CD4-positive, alpha-beta T cell treated with Interleukin-1 beta for 1 hour (primary cell): ENCODE measurements at regions not wholly inside any gene's neighbourhood (a gene's known extent, or its start where the extent isn't known, plus 50 kb on each side); places are given as distances from the start of the nearest gene placed in this dataset.

Source experiments
- DNase-seq, 2 donors: peaks; one replicate each; pipeline ENCODE4 v3.0.0-alpha.2; 2020 to 2022

DNA sequence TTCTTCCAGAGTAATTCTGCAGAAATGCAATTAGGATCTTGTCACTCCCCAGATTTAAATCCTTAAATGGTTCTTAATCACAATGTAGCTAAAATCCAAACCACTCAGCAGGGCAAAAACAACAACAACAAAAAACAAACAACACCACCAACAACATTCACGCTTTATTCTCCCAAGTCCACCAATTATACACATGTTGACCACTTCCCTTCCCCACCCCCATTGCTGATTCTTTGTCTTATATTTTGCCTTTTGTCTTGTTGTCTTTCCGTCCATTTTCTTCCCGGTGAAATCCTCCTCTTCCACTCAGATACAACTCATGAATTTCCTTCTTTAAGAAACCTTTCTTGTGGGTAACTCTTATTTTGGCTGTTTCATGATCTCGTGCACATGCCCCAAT, 902.8 kb downstream of the EPHA4 start:
- DNase-seq = no peak

DNA sequence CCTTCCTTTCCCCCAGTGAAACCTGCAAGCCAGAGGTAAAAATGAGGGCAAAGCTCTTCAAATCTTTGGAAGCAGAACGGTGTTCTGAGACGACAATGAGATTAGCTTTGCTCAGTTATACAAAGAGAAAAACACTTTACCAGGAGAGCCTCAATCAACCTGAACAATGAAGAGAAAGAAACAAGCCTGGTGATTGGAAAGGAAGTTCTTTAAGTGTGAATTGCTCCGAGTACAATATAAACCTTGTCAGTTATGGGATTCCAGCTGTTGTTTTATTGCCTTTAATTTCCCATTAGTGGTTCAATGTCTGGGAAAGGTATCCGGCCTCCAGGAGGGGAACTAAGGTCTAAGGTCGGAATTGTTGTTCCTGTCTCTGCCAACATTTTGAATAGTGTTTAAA, 901.6 kb downstream of the EPHA4 start:
- DNase-seq = no peak

DNA sequence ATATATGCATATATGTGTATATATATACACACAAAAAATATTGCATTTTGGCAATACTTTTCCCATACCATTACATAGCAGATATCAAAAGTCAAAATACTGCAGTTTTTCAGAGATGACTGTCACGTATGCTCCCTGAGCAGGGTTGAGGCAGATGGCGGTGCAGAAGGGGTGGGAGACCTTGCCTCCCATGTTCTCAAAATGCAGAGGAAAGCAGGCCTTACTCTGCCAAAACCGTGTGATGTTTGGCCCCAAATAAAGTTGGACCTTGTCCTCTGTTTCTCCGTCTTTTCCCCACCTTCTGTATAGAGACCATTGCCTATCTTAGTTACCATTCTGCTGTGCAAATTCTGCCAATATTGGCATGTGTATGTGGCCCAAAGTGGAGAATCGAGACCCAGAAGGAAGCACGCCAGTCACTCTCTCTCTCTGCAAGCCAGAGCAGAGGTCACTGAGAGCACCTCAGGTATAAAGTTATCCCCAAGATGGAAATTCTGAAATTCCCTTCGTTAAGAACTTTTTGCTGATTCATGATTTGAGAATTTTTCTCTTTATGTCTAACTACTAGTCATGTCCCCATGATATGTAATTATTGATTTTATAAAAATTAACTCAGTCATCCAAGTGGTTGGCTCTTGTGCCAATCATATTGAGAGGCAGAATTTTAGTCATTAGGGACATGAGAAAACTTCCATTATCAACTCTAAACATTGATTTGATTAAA, 898.8 kb downstream of the EPHA4 start:
- DNase-seq = no peak

DNA sequence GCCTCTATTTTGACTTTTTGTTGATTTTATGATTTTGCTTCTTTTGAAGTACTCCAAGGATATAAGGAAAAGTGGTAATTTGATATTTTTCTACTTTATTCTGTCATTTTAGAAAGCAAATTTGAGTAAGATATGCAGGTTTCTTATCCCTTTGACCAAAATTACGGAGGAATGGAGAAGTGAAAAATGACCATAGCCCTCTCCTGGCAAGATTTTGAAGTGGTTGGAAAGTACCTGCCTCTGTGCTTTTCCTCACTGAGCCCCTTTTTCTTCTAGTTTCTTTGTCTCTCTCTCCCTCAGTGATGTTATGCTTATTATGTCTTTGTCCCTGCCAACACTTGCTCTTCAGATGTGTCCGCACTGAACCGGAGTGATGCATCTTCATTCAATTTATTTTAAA, 898.1 kb downstream of the EPHA4 start:
- DNase-seq = no peak

DNA sequence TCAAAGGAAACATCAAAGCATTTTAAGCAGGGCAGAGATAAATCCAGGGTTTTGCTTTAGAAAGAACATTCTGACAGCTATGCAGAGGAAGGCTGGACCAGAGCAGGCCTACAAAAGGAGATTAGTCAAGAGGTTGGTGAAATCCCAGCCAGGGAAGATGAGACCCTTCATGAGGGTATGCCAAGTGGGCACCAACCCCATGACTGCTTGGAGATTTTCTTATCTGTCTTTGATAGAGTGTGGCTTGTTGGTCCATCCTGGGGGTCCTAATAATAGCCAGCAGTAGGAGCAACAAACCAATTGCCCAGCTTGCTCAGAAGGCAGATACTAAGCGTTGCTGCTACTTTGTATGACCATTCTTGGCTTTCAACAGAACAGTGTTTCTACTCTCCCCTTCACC, 895.4 kb downstream of the EPHA4 start:
- no peak for DNase-seq

DNA sequence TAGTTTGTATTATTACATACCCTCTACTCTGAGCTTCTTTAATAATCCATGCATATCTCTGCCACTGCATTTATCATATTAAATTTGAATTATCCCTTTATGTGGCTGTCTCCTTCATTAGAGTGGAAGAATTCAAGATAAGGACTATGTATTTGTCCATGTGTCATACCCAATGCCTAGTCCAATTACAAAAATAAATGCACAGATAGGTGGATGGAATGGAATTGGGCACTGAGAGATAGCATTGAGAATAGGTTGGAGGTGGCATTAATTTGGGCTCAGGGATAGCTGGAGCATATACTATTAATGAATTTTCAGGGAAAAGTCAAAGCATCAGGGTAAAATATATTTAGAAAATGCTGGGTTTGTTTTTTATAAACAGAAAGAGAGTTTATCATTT, 893.2 kb downstream of the EPHA4 start:
- DNase-seq = no peak

DNA sequence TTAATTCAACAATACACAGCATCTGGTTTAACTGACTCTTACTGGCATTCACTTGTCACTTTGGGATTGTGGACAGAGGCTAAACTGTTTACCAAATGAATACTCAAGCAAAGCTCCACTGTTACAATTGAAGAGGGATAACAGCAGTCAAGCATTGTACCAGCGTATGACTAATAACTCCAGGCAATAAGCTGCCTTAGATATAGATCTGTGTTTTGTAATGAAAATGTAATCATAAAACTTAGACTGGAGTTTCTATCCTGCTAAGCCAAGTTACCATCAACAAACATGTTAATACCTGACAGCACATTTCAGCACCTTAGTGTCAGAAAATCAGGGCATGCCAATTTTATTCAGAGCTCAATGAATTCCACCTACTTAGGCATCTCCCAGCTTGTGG, 889.5 kb downstream of the EPHA4 start:
- DNase-seq = no peak

- DNase-seq = no peak
Observed at GRCh38 chr2:220684099-220684498, 888.0 kb downstream of the EPHA4 start.

DNA sequence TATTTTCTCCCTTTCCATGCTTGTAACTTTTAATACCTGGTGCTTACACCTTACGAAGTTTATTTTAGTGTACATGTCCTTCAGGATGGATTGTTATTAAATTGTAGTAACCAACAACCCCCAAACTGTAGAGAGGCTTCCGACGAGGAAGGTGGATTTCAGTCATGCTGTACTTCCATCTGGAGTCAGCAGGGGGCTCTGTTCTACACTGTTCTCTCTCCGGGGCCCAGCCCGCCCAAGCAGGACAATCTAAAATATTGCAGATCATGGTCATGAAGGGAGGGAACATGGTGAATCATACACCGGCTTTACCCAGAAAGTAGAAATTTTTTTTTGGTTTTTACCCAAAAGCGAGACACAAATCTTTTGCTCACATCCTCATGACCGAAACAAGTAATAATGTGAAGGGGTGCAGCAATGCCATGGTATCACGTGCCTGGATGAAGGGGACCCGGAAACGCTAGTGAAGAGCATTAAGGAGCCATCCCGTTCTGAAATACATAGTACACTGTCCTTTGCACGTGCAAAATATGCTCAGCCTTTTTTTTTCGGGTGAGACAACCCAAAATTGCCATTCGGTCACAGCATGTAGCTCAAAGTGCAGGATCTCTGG, 884.8 kb downstream of the EPHA4 start:
- DNase-seq = peak; percentile 46 to 64

- no peak for DNase-seq
Observed at GRCh38 chr2:220695397-220696279, 876.5 kb downstream of the EPHA4 start.

DNA sequence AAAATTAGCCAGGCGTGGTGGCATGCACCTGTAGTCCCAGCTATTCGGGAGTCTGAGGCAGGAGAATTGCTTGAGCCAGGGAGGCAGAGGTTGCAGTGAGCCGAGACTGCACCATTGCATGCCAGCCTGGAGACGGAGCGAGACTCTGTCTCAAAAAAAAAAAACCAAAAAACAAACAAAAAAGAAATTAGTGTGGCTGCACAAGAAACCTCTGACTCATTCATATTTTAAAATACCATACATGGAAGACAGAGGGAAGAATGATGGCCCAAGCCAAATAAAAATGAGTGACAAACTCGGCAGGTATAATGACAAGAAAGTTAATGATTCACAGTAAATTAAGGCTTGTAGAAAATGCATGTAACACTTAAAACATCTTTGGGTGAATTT, 875.8 kb downstream of the EPHA4 start:
- no peak for DNase-seq

DNA sequence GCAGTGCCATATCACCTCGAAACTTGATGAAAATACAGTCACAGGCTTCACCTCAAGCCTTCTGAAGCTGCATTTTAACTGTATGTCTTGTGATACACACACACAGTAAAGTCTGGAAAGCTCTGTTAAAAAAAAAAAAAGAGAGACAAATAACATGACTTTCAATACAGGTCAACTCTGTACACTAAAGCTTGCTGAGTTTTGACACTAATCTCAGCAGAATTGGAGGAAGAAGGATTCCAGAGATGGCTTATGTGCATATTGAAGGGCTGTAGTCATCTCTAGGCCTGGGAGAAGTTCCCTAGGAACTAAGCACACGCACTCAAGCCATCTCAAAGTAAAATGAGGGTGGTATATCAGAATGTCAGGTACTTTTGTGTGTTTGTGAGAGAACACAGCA, 875.1 kb downstream of the EPHA4 start:
- no peak for DNase-seq

DNA sequence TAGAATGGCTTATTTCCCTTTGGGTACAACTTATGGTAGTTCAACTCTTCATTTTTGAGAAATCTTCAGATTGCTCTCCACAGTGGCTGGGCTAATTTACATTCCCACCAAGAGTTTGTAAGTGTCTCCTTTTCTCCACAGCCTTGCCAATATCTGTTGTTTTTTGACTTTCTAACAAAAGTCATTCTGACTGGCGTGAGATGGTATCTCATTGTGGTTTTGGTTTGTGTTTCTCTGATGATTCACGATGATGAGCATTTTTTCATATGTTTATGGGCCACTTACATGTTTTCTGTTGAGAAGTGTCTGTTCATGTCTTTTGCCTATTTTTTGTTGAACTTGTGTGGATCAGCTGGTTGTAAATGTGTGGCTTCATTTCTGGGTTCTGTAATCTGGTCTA, 871.0 kb downstream of the EPHA4 start:
- no peak for DNase-seq

- no peak for DNase-seq
Observed at GRCh38 chr2:220703279-220703678, 868.8 kb downstream of the EPHA4 start.

DNA sequence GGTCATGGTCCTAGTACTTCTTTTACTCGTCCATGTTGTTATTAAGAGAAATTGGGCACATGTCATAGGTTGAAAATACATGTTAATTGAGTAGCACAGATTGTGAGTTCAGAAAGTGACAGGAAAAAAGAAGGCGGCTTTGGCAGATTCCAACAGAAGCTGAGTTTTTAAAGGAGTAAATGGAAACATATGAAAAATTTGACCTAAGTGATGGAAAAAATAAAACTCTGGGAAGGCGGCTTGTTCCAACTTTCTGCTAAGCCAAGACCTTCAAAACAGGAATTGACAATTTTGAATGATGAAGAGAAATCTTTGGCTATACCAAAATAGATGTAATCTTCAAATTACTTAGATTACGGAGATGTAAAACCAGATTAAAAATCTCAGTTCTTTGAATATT, 868.0 kb downstream of the EPHA4 start:
- DNase-seq = no peak

DNA sequence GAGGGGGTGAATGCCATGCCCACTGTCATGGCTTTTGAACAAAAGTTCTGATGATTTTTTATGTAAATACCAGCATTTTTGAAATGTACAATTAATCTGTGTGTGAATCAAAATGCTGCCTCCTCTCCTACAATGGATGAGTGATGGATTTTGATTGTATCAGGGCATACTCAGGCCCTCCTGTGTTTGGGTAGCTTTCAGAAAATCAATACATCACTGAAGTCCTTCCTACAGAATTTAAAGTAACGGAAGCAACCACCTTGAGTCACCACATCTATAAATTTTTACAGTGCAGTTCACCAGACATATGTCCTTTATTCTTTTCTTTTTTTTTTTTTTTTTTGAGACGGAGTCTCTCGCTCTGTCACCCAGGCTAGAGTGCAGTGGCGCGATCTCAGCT, 867.3 kb downstream of the EPHA4 start:
- no peak for DNase-seq

DNA sequence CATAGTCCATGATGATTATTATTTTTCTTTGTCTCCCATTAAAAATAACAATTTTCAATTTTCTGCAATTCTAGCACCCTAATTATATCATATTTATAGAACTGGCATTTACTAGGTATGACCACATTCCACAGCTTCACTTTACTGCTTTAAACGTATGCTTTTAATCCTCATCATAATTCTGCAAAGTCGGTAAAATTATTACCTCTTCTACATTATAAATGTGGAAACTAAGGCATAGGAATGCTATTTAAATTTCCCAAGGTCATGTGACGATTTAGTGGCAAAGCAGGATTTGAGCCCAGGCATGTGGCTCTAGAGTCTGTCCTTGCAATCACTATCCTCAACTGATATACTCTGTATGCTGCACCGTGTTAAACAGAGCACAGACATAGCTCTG, 866.4 kb downstream of the EPHA4 start:
- no peak for DNase-seq

DNA sequence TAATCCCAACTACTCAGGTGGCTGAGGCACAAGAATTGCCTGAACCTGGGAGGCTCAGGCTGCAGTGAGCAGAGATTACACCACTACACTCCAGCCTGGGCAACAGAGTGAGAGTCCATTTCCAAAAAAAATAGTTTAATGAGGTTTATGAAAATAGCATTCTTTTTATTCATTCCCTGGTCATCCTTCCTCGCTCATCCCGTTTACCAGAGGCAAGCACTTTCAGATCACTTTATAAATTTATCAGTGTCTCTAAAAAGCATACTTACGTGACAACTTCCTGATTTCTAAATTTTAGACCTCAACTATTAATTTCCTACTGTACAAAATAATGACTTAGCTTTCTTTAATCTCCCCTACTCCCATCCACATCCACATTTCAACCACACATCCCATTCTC, 864.8 kb downstream of the EPHA4 start:
- DNase-seq = no peak

DNA sequence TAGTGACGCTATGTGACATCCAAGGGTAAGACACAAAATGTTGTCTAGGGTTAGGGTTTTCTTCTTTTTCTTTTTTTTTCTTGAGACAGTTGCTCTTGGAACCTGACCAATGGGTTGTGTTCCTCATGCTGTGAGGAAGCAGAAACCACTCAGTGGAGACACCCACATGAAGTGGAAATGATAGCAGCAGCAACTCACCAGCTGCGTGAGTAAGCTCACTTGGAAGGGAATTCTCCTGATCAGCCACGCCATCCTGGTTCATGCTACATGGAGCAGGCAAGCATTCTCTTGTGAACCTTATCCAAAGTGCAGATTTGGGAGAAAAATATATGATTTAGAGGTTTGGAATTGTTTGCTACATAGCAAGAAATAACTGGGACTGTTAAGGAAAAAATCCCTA, 863.7 kb downstream of the EPHA4 start:
- DNase-seq = no peak

DNA sequence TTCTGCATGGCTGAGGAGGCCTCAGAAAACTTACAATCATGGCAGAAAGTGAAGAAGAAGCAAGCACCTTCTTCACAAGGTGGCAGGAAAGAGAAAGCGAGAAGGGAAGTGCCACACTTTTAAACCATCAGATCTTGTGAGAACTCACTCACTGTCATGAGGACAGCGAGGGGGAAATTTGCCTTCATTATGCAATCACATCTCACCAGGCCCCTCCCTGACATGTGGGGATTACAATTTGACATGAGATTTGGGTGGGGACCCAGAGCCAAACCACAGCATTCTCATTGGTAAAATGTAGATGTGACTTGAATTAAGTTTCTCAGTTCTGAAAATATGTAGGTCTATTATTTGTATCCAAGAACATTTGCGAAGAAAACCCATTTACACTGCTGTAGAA, 854.8 kb downstream of the EPHA4 start:
- DNase-seq = no peak

DNA sequence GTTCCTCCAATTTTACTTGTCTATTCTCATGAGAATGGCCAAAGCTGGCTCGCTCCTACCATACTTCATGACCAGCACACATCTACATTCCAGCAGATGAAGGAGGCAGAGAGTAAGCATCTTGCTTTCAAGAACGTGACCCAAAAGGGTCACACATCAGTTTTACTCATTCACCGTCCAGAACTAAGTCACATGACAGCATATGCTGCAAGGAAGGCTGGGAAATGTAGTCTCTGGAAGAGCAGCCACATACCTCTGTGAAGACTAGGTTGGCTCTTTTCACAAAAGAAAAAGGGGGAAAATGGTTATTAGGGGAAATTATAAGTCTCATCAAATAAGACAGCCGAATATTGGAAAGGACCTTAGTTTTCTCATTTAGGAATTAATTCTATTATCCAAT, 835.3 kb downstream of the EPHA4 start:
- no peak for DNase-seq

DNA sequence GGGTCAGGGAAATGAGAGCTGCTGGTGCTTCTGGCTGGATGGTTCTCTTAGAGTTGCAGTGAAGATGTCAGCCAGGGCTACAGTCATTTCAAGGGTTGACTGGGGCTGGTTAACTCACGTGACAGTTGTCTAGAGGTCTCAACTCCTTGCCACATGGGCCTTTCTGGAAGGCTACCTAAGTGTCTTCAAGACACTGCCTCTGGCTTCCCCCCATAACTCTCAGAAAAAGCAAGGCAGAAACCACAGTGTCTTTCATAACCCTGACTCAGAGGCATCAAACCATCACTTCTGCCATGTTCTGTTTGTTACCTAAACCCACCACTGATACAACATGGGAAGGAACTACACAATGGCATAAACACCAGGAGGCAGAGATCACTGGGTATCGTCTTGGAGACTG, 828.9 kb downstream of the EPHA4 start:
- no peak for DNase-seq

GRCh38 chr2:220744861-220745260, 827.2 kb downstream of the EPHA4 start:
- DNase-seq = no peak

DNA sequence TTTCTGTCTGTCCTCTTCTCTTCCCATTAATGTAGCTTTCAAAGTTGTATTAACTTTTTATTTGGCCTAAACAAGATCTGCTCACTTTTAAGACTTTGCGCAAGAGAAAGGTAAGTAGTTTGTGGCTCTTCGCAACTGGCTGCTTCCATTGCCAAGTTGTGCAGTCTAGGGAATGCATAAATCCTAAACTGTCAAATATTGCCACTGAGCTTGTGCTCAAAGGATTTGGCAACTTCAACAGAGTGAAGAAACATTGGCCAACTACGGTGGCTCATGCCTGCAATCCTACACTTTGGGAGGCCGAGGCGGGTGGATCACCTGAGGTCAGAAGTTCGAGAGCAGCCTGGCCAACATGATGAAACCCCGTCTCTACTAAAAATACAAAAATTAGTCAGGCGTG, 826.4 kb downstream of the EPHA4 start:
- no peak for DNase-seq
